ENCODE measurements at regions not wholly inside any gene's neighbourhood (a gene's known extent, or its start where the extent isn't known, plus 50 kb on each side); places are given as distances from the start of the nearest gene placed in this dataset.

- TF ChIP-seq CTCF (IDR thresholded peaks at IDR 0.05): no peak
- no peak for TF ChIP-seq EZH2 (IDR thresholded peaks at IDR 0.05; ENCODE audit: borderline replicate concordance, insufficient read depth, low read depth, low read length, poor library complexity, severe bottlenecking)
These were observed 518.3 kb downstream of the MN1 start for GRCh38 chr22:27283240-27283639.
